ENCODE measurements at regions not wholly inside any gene's neighbourhood (a gene's known extent, or its start where the extent isn't known, plus 50 kb on each side); places are given as distances from the start of the nearest gene placed in this dataset.
"Not testable (repeated sequence)": the region's sequence is repeated elsewhere in the genome, so short reads cannot be mapped to it uniquely, and the experiment has no call there.

DNA sequence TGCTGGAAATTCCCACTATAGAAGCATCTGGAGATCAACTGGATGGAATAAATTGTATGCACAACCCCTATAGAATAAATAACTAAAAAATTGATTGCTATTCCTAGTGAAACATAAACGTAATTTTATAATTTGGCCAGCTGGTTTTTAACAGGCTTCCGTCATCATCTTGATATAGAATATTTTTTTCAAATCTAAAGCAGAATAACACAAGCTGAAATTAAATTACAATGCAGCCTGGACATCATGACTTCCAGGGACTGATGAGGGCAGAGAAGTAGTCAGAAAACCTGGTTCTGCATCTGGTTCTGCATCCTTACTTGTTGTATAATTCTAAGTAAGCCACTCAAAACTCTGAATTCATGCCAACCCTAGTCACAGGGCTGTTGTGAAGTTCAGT is 146.1 kb downstream of the MEX3B start:
- no peak for DNase-seq (ENCODE audit: low read depth)

DNA sequence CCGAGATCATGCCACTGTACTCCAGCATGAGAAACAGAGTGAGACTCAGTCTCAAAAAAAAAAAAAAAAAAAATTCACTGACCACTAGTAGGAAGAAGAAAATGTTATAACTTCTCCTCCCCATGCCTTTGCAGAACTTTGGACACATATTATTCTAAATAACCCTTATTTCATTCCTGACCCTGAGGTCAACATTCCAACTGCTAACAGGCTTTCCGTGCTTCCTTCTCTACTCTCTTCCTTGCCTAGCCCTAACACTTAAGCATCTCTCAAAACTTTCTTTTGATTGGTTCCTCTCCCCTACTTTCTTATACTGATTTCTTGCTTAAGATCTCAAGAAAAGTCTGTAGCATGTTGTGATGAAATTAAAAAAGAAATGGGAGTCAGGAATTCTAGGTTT is 146.8 kb downstream of the MEX3B start:
- no peak for DNase-seq (ENCODE audit: low read depth)

DNA sequence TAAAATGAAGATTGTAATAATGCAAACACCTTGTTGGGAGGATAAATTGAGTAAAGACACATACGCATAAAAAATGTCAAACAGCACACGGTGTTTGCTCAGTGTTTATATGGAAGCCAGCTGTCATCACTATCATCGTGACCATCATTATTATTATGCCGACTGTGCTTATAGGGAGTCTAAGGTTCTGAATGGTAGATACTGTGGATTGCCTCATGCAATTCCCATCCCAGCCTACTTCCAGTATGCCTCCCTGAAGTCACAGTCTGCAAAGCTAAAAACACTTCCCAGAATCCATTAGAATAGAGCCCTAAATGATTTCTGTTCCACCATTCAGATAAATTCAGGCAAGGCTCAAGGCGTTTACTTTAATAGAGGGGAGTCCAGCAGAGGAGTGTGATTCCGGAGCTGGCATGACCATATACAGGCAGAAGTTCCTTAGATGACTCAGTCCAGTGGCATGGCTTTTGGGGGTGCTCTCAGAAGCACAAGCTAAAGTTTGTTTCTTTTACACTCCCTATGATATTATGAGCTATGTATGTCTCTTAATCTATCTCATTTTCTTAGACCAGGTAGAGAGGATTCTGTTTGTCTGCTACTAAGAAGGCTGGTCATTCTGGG is 148.7 kb downstream of the MEX3B start:
- DNase-seq (ENCODE audit: low read depth): no peak

DNA sequence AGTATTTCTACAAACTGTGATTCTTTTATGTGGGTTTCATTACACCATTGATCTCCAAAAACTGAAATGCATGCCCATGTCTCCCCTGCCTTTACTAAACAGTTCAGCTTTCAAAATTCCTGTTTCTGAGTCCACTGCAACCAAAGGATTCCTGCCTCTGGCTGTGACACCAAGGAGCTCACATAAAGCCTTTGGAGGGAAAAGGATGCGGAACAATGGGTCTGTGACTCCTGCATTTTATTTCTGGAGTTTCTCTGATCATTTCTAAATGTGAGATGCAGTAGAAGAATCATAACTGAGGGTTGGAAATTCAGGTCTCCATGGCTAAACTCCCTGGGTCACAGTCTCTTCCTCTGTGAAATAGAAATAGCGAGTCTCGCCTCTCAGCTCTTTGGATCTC is 149.5 kb downstream of the MEX3B start:
- DNase-seq (ENCODE audit: low read depth): no peak

DNA sequence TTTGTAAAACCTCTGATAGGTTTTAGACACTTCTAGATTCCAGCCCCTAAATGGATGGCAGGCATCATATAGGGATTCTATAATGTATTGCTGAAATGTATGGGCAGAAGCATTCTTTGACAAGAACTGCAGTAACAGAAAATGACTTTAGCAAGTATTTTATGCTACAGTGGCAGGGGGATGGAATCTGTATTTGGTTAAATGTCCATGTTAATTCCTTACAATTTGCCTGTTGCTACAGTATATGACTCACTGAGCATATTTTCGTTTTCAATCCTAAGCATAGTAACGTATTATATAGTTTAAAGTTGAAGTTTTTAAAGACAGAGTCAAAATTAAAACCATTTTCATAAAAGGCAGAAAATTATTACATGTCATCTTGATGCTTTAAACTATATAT is 150.1 kb downstream of the MEX3B start:
- no peak for DNase-seq (ENCODE audit: low read depth)

DNA sequence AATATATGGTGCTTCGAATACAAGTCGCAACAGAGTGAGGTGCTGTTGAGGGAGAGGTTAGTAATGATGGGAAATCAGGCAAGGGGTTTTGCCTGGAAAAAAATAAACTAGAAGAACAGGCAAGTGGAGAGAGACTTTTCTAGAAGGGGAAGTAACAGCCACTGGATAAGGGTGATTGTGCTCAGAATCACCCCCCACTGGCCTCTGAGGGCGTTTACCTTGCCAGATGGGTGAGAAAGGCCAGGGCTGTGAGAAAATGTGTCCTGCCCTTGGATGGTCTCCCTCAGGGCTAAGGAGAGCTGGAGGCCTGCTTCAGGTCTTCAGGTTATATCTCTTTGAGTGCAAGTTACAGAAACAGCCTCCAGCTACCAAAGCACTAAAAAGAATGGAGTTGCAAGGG is 151.8 kb downstream of the MEX3B start:
- DNase-seq (ENCODE audit: low read depth): no peak

DNA sequence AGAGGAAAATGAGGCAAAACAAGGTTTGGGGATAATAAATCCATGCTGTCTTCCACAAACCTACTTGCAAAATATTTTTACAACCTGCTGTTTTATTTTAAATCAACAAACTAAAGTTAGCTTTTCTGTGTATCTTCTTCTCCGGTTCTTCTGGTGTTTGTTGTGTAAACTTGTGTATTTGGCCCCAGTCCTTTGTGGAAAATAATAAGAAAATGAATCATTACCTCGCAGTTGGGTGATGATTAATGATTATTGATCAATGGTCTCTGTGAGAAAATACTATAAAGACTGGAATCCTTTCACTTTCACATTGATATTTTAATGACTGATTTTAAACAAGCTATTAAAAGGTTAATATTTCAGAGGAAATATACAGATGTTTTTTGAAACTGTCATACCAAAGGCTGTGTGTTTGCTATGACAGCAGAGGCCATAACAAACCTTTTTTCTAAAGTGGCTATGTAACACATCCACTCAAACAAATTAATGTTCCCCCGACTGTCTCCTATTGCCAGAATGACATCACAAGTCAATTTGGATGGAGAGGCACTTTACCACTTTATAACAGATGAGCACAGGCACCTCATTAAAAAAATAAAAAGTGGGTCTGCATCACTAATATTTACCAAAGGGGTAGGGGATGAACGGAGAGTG is 152.5 kb downstream of the MEX3B start:
- no peak for DNase-seq (ENCODE audit: low read depth)

DNA sequence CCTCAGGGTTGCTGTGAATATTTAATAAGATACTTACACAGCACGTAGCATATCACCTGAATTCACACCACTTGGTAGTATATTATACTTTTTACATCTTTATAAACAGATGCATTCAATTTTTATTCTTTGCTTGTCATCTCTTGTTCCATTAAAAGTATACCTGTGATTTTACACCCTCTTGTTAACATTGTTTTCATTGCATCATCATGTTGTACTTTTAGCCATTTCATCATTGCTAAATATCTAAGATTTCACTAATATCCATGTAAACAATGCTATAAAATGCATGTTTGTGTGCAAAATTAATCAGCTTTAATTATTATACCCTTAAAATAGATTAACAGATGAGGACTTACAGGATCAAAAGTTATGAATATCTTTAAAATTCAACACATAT is 155.3 kb downstream of the MEX3B start:
- no peak for DNase-seq (ENCODE audit: low read depth)

DNA sequence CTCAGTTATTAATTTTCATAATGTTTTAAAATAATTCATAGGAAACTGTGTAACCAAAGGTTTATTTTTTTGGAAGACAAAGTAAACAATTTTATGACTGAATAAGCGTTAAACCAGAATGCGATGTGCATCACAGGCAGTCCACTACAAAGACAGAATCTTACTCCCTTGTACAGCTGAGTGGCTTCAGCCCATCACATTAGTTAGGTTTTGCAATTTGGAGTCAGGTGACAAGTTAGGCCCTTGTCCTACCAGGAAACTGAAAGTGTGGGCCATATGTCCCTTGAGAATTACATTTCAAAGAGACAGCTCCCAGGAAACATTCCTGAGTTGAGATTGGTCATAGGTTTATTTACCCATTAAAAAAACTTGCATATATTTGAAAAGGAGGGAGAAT is 156.3 kb downstream of the MEX3B start:
- no peak for DNase-seq (ENCODE audit: low read depth)

DNA sequence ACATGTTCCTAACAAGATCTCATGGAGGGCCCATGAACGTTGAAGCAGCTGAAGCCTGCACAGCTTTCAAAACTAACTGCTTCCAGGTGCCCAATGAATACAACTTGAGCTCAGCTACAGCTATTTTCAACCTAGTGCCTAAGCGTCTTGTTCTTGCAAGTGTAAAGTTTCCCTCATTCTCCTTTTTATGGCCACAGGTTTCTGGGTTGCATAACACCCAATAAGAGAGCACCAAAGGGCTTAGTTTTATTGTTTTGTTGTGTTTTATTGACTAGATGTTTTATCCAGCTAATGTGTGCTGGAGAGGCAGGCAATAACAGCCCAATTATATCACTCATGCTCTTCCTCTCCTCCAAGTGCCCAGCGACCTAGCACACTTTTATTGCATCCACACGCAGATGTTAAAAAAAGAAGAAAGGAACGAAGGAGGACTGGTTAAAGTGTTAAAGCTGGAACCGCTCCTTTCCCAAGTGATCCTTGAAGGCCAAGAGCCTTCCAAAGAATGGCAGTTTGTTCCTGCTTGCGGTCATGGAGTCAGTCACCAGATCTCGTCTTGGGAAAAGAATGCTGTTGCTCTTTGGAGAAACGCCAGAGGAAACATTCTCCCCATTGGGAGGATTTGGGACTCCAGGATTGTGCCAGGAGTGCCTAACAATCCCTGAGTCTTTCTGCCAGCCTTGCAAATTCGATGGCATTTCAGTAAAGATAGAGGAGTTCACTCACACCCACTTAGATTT is 156.9 kb downstream of the MEX3B start:
- DNase-seq (ENCODE audit: low read depth): no peak

DNA sequence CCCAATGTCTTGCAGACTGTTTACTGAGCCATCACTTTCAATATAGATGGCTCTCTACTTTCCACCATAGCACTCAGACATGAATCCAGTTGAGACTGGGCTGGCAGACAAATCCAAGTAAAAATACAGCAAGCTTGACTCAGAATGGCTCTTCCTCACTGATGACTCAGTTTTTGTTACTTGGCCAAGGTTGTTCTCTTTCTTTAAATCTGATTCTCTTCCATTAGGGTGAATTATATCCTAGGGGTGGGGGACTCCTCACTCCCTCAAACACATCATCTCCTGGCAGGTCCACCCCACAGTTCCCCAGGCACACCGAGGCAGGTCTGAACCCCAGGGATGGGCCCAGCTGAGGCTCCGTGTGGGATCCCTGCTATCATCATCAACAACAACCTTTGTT is 157.9 kb downstream of the MEX3B start:
- DNase-seq (ENCODE audit: low read depth): no peak

DNA sequence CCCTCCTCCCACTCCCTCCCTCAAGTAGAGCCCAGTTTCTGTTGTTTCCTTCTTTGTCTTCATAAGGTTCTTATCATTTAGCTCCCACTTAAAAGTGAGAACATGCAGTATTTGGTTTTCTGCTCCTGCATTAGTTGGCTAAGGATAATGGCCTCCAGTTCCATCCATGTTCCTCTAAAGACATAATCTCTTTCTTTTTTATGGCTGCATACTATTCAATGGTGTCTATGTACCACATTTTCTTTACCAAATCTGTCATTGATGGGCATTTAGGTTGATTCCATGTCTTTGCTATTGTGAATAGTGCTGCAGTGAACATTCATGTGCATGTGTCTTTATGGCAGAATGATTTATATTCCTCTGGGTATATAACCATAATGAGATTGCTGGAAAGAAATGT is 158.6 kb downstream of the MEX3B start:
- not testable (repeated sequence) for DNase-seq (ENCODE audit: low read depth)

DNA sequence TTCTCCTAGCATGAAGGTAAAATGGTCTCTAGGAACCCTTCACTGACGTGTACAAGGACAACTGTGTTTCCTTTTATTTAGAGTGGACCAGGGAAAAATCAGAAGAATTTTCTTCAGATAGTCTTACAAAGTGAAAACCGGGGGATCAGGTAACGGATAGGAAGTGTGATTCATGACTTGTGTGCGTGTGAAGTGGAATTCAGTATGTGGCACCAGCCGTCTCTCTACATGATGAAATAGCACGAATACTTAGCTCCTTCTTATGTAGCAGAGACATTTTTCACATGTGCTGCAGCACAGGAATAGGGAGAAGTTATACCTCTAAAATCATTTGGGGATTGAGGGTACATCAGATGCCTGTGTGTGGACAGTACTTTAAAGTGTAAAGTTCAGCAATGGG is 159.2 kb downstream of the MEX3B start:
- no peak for DNase-seq (ENCODE audit: low read depth)

DNA sequence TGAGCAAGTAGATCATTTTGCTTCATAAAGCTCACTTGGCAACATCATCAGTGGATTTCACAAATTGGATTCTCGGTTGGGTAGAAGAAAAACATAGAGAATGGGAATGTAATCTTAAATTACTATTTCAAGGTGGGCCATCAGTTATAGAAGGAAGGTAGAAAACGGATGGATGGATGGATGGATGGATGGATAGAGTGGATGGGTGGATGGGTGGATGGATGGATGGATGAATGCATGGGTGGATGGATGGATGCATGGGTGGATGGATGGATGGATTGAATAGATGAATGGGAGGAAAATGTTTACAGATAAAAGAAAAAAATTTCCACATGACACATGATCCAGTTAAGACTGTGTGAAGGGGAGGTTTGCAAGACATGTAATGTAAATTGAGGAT is 159.7 kb downstream of the MEX3B start:
- DNase-seq (ENCODE audit: low read depth): no peak

DNA sequence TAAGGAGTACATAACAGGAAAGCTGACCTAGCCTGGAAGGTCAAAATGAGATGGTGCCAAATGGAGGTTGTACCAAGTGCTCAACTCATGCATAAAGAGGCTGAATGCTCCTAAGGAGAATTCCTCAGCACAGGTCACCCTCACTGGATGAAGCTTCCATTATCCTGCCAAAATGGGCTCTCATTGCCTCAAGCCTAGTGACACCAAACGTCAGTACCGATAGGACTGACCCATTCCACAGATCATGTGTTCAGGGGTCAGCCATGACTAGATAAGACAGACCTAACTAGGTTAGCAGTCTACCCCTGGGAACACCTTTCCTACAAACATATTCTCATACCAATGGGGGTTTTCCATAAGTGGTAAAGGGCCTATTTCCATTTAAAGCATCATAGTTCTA is 160.7 kb downstream of the MEX3B start:
- DNase-seq (ENCODE audit: low read depth): no peak

DNA sequence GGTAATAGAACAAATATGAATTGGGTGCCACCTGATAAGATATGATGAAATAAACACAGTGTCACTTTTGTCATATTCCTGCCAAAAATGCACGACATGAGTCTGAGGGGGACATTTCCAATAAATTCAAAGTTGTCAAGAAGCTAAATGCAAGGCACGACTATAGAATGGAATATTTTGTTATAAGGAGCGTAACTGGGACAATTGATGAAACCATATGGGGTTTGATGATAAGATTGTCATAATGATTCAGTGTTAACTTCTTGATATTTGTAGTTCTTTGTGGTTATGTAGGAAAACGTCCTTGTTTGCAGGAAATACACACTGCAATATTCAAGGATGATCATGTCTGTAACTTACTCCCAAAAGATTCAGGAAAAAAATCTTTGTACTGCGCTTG is 163.3 kb downstream of the MEX3B start:
- DNase-seq (ENCODE audit: low read depth): no peak

DNA sequence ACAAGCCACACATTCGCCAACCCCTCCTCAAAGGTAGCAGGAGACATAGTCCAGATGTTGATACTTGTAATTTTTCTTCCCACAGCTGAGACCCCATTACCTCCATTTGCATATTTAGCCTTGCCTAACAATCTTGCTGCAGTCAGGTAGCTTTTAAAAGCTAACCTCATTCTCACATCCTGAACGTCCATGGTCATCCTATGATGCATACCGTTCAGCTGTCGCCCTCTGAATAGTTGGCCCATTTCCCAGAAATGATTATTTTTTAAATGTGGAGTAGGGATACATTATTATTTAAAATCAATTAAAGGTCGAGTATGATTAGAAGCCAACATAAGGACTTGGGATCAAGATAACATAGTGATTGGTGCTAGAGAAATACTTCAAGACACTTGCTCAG is 165.0 kb downstream of the MEX3B start:
- no peak for DNase-seq (ENCODE audit: low read depth)

DNA sequence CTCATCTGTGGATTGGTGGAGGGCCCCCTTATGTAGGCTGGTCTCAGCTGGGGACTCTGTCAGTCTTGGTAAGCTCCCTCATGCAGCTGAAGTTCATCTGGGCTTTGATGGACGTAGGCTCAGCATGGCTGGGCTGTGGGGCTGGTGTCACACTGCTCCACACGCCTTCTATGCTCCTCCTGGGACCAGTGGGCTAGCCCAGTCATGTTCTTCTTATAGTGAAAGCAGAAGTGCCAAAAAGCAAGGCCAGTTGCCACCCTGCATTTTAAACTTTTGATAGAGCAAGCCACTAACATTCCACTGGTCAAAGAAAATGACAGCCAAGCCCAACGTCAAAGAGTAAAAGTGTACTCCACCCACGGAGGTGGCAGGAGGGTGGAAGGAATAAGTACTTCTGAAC is 165.5 kb downstream of the MEX3B start:
- no peak for DNase-seq (ENCODE audit: low read depth)

DNA sequence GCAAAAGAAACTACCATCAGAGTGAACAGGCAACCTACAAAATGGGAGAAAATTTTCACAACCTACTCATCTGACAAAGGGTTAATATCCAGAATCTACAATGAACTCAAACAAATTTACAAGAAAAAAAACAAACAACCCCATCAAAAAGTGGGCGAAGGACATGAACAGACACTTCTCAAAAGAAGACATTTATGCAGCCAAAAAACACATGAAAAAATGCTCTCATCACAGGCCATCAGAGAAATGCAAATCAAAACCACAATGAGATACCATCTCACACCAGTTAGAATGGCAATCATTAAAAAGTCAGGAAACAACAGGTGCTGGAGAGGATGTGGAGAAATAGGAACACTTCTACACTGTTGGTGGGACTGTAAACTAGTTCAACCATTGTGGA is 170.1 kb downstream of the MEX3B start:
- DNase-seq (ENCODE audit: low read depth): not testable (repeated sequence)

DNA sequence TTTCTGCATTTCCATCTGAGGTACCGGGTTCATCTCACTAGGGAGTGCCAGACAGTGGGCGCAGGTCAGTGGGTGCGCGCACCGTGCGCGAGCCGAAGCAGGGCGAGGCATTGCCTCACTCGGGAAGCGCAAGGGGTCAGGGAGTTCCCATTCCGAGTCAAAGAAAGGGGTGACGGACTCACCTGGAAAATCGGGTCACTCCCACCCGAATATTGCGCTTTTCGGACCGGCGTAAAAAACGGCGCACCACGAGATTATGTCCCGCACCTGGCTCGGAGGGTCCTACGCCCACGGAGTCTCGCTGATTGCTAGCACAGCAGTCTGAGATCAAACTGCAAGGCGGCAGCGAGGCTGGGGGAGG is 175.1 kb downstream of the MEX3B start:
- not testable (repeated sequence) for DNase-seq (ENCODE audit: low read depth)

DNA sequence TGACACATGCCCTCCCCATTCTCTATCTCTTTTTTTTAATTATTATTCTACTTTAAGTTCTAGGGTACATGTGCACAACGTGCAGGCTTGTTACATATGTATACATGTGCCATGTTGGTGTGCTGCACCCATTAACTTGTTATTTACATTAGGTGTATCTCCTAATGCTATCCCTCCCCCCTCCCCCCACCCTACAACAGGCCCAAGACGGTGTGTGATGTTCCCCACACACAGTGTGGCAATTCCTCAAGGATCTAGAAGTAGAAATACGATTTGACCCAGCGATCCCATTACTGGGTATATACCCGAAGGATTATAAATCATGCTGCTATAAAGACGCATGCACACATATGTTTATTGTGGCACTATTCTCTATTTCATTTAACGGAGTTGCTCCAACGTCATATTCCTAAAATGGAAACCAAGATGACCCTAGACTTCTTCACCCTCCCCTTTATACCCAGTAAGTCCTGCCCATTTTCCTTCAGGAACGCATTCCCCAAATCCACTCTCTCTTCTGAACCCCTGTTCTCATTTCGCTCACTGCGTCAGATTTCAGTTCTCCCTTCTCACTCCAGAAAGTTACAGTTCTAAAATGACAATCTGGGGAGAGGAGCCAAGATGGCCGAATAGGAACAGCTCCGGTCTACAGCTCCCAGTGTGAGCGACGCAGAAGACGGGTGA is 175.6 kb downstream of the MEX3B start:
- not testable (repeated sequence) for DNase-seq (ENCODE audit: low read depth)

DNA sequence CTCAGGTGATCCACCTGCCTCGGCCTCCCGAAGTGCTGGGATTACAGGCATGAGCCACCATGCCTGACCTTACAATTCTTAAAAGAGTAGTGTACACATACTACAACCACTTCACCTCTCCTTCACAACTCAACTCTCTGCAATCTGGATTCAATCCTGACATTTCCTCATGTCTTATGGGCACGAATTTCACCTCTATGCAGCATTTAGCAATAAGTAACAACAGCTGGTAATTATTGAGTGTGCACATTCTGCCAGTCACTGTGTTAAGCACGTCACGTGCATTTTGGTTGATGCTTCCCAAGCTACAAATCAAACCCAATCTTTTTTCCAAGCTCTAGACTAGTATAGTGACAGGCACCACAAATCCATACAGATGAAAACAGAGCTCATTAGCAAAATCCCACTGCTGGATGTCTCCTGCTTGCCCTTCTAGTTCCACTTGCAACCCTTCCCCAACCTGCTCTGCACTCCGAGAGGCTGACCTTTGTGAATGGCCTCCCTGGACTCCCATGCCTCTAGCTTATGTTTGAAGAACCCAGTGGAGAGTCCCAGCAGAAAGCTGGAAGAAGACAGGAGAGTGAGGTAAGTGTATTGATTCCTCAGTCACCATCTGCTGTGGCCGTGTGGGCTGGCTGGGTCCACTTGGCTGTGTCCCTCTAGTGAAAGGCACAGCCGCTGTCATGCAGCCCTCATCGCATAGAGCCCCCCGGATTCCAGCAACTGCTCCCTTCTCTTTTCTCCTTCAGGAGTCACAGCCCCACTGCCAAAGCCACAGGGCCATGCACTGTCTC is 176.5 kb downstream of the MEX3B start:
- no peak for DNase-seq (ENCODE audit: low read depth)
